ENCODE measurements at regions not wholly inside any gene's neighbourhood (a gene's known extent, or its start where the extent isn't known, plus 50 kb on each side); places are given as distances from the start of the nearest gene placed in this dataset.

DNA sequence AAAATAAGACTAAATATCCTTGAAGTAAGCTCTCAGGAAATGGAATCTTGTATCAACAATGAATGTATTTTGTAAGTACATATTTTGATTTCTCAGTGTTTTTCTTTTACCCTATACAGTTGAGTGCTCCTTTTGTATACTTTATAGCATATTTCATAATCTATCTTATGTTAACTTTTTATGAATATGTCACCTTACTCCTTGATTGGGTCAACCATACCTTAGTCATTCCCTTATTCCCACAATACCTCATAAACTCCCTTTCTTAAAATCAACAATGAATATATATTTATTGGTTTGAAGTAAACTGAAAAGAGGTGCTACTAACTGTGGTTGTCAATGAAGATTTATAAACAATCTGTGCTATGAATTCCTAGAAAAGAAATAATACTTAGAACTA, 686.2 kb downstream of the METTL15 start:
- no peak for TF ChIP-seq CTCF (IDR thresholded peaks at IDR 0.05 in 4 of 5, conservative IDR thresholded peaks at IDR 0.05 in 1 of 5)
- TF ChIP-seq POLR2A (IDR thresholded peaks at IDR 0.05) = no peak
